ENCODE measurements at regions not wholly inside any gene's neighbourhood (a gene's known extent, or its start where the extent isn't known, plus 50 kb on each side); places are given as distances from the start of the nearest gene placed in this dataset.

GRCh38 chr2:55114597-55114996, 64.3 kb upstream of the RTN4 start:
- WGBS, 4 donors, result 97 to 99% (median 98%) methylated on average over 5 of the region's 5 CpGs
- H3K9me3 ChIP-seq, result no peaks in the 10 kb centered on the region
- DNase-seq (no peak), ATAC-seq (no peak)
- H3K4me3 ChIP-seq, result no peak overlapping the region
- H3K27me3 ChIP-seq, result no peaks in the 10 kb centered on the region
- H3K36me3 ChIP-seq, result no peaks in the 10 kb centered on the region
- H3K27ac ChIP-seq, result no peak overlapping the region
- intact Hi-C loops (cut with DNase I), result loop anchor here in 6 of 10 donors (5.0 to 10.0 kb wide), 4 partner anchors 48 to 67 kb away; partner anchors contain the start of gene RTN4 (in 3 of the 6)
- H3K4me1 ChIP-seq, result peaks cover 2 to 46% (median 33%) of the 10 kb centered on the region in 12 donors
- TF ChIP-seq CTCF (IDR thresholded peaks at IDR 0.05), result no peak
- no peak for TF ChIP-seq POLR2A (IDR thresholded peaks at IDR 0.05)

GRCh38 chr2:55114082-55114481, 63.8 kb upstream of the RTN4 start:
- intact Hi-C loops (cut with DNase I), result loop anchor here in 6 of 10 donors (5.0 to 10.0 kb wide), 4 partner anchors 48 to 67 kb away; partner anchors contain the start of gene RTN4 (in 3 of the 6)
- TF ChIP-seq POLR2A (IDR thresholded peaks at IDR 0.05) (no peak), CTCF (IDR thresholded peaks at IDR 0.05) (no peak)
- no peak for ATAC-seq
- Histone ChIP-seq H3K27me3 (no peaks in the 10 kb centered on the region), H3K27ac (no peak overlapping the region), H3K4me3 (no peak overlapping the region), H3K4me1 (peaks cover 0 to 46% (median 32%) of the 10 kb centered on the region in 12 donors), H3K36me3 (no peaks in the 10 kb centered on the region), H3K9me3 (no peaks in the 10 kb centered on the region)
- no peak for DNase-seq
- WGBS, 4 donors, result 94 to 99% (median 96%) methylated on average over 5 of the region's 5 CpGs

GRCh38 chr2:55112229-55113031, 62.2 kb upstream of the RTN4 start:
- peak; percentile 84 to 92 (median 87) for DNase-seq
- 16 to 30% (median 19%) methylated on average over 12 to 13 of the region's 13 CpGs for WGBS, 4 donors
- Histone ChIP-seq H3K9me3 (no peaks in the 10 kb centered on the region), H3K27me3 (no peaks in the 10 kb centered on the region), H3K36me3 (no peaks in the 10 kb centered on the region), H3K27ac (peak overlapping the region; percentile 47 to 95 (median 80)), H3K4me3 (peak overlapping the region in 7 of 12 donors; percentile 2 to 25 (median 11)), H3K4me1 (peaks cover 0 to 44% (median 29%) of the 10 kb centered on the region in 12 donors)
- intact Hi-C loops (cut with DNase I), result loop anchor here in 6 of 10 donors (5.0 to 10.0 kb wide), 4 partner anchors 50 to 65 kb away; partner anchors contain the start of gene RTN4 (in 3 of the 6)
- ATAC-seq, result peak; percentile 85 to 94 (median 93)
- TF ChIP-seq POLR2A (IDR thresholded peaks at IDR 0.05) (no peak), CTCF (IDR thresholded peaks at IDR 0.05) (peak in 4 of 12 donors; percentile 5 to 36 (median 22))

- WGBS, 4 donors, result 62 to 68% (median 67%) methylated on average over 11 of the region's 11 CpGs
- H3K4me3 ChIP-seq, result peak overlapping the region in 2 of 12 donors; percentile 2 to 19
- no peak for TF ChIP-seq CTCF (IDR thresholded peaks at IDR 0.05)
- TF ChIP-seq POLR2A (IDR thresholded peaks at IDR 0.05), result no peak
- H3K36me3 ChIP-seq, result no peaks in the 10 kb centered on the region
- ATAC-seq, result peak in 3 of 4 donors; percentile 70 to 82 (median 73)
- no peaks in the 10 kb centered on the region for H3K9me3 ChIP-seq
- intact Hi-C loops (cut with DNase I), result loop anchor here in 6 of 10 donors (5.0 to 10.0 kb wide), 4 partner anchors 51 to 64 kb away; partner anchors contain the start of gene RTN4 (in 3 of the 6)
- no peaks in the 10 kb centered on the region for H3K27me3 ChIP-seq
- peak; percentile 39 to 71 (median 62) for DNase-seq
- H3K27ac ChIP-seq, result peak overlapping the region; percentile 47 to 95 (median 80)
- H3K4me1 ChIP-seq, result peaks cover 0 to 44% (median 29%) of the 10 kb centered on the region in 12 donors
Observed at GRCh38 chr2:55111570-55112228, 61.4 kb upstream of the RTN4 start.
